ENCODE measurements at regions not wholly inside any gene's neighbourhood (a gene's known extent, or its start where the extent isn't known, plus 50 kb on each side); places are given as distances from the start of the nearest gene placed in this dataset.

GRCh38 chr7:153389261-153389660 is 629.7 kb downstream of the ACTR3B start:
- Histone ChIP-seq H4K91ac (ENCODE audit: insufficient read depth, low read depth, low read length) (no peak overlapping the region), H3K23ac (ENCODE audit: low read depth, low read length) (no peak overlapping the region), H2AK5ac (ENCODE audit: low read depth, low read length) (no peak overlapping the region), H3K9ac (ENCODE audit: low read depth, low read length) (no peak overlapping the region), H2BK120ac (ENCODE audit: low read depth, low read length) (no peak overlapping the region), H4K5ac (ENCODE audit: low read depth, low read length) (no peak overlapping the region), H2AFZ (replicated peaks; ENCODE audit: low read length, poor library complexity) (no peak overlapping the region), H3K36me3 (ENCODE audit: control insufficient read depth, insufficient read depth, low read length) (no peaks in the 10 kb centered on the region), H3K56ac (ENCODE audit: extremely low read depth, insufficient read depth, low read length) (no peak overlapping the region), H3K9me3 (ENCODE audit: control insufficient read depth, insufficient read depth, low read length) (peaks cover 25% of the 10 kb centered on the region), H3K14ac (replicated peaks; ENCODE audit: low read depth, low read length) (no peak overlapping the region), H3K4me1 (ENCODE audit: control insufficient read depth, insufficient read depth, low read length) (no peaks in the 10 kb centered on the region), H3K4me2 (ENCODE audit: low read depth, low read length) (no peak overlapping the region), H3K4ac (ENCODE audit: low read depth, low read length) (no peak overlapping the region), H3K4me3 (ENCODE audit: insufficient read depth, low read depth, low read length) (no peak overlapping the region), H2AK9ac (replicated peaks; ENCODE audit: low read depth, low read length, poor library complexity) (no peak overlapping the region), H3K9me1 (ENCODE audit: insufficient read depth, low read length) (no peaks in the 10 kb centered on the region), H2BK15ac (ENCODE audit: low read depth, low read length) (no peak overlapping the region), H4K20me1 (ENCODE audit: insufficient read depth, low read length) (no peaks in the 10 kb centered on the region), H3K27me3 (ENCODE audit: control insufficient read depth, insufficient read depth, low read length) (no peaks in the 10 kb centered on the region), H2BK20ac (ENCODE audit: low read depth, low read length) (no peak overlapping the region), H4K8ac (ENCODE audit: low read depth in 2 of 2, low read length in 2 of 2) (no peak overlapping the region), H2BK5ac (ENCODE audit: low read depth, low read length, poor library complexity, severe bottlenecking) (no peak overlapping the region), H3K79me1 (ENCODE audit: low read depth in 1 of 2, low read length in 2 of 2) (no peaks in the 10 kb centered on the region), H3K18ac (ENCODE audit: low read depth, low read length) (no peak overlapping the region), H3K27ac (ENCODE audit: insufficient read depth, low read length) (no peak overlapping the region)
- ChIA-PET CTCF (no interaction called here), POLR2A (ENCODE audit: unreplicated experiment) (no interaction called here)
- dilution Hi-C loops (cut with HindIII; ENCODE audit: low sequenced_read_pairs, unreplicated experiment) (no loop called here), intact Hi-C loops (cut with micrococcal nuclease) (no loop called here), in situ Hi-C loops (cut with MboI; ENCODE audit: low sequenced_read_pairs) (no loop called here)
- ATAC-seq (ENCODE audit: low read depth) (no peak), DNase-seq (no peak)
- no peak for TF ChIP-seq FOS (IDR thresholded peaks at IDR 0.05; ENCODE audit: low read depth, low read length)
- TF ChIP-seq CTCF (conservative IDR thresholded peaks at IDR 0.05; ENCODE audit: low read depth, low read length): no peak
- TF ChIP-seq BHLHE40 (IDR thresholded peaks at IDR 0.05; ENCODE audit: low read depth, low read length): no peak
- TF ChIP-seq RFX5 (IDR thresholded peaks at IDR 0.05; ENCODE audit: low read depth, low read length): no peak
- no peak for TF ChIP-seq ELK1 (IDR thresholded peaks at IDR 0.05; ENCODE audit: borderline replicate concordance, low read depth, low read length)
- no peak for TF ChIP-seq CEBPB (IDR thresholded peaks at IDR 0.05; ENCODE audit: low read depth, low read length)
- no peak for TF ChIP-seq POLR2A (IDR thresholded peaks at IDR 0.05; ENCODE audit: low read depth, low read length)
- TF ChIP-seq MXI1 (IDR thresholded peaks at IDR 0.05; ENCODE audit: borderline replicate concordance, low read depth, low read length): no peak
- no peak for TF ChIP-seq MAFK (IDR thresholded peaks at IDR 0.05; ENCODE audit: low read depth, low read length)
- no peak for TF ChIP-seq SMC3 (IDR thresholded peaks at IDR 0.05; ENCODE audit: low read depth, low read length)
- TF ChIP-seq MAZ (IDR thresholded peaks at IDR 0.05; ENCODE audit: borderline replicate concordance, low read depth, low read length): no peak
- no peak for TF ChIP-seq NFE2L2 (IDR thresholded peaks at IDR 0.05; ENCODE audit: low read depth, low read length)
- TF ChIP-seq CHD1 (IDR thresholded peaks at IDR 0.05; ENCODE audit: low read depth, low read length): no peak
- no peak for TF ChIP-seq RCOR1 (IDR thresholded peaks at IDR 0.05; ENCODE audit: insufficient replicate concordance, low read length)
- no CpG with 5 or more reads among the region's 3 CpGs for WGBS, 2 experiments (ENCODE audit: extremely low coverage in 2 of 2, insufficient read length in 1 of 2)
- no TSS peak for BruUV-seq (replicated peaks)
